IPS DF 19.7 (cell line): ENCODE measurements at regions not wholly inside any gene's neighbourhood (a gene's known extent, or its start where the extent isn't known, plus 50 kb on each side); places are given as distances from the start of the nearest gene placed in this dataset.

ENCODE experiments used
- DNase-seq: peaks from one replicate; pipeline ENCODE4 v3.0.0-alpha.2; 2013; ENCODE audit warnings: low read depth, low spot score

DNA sequence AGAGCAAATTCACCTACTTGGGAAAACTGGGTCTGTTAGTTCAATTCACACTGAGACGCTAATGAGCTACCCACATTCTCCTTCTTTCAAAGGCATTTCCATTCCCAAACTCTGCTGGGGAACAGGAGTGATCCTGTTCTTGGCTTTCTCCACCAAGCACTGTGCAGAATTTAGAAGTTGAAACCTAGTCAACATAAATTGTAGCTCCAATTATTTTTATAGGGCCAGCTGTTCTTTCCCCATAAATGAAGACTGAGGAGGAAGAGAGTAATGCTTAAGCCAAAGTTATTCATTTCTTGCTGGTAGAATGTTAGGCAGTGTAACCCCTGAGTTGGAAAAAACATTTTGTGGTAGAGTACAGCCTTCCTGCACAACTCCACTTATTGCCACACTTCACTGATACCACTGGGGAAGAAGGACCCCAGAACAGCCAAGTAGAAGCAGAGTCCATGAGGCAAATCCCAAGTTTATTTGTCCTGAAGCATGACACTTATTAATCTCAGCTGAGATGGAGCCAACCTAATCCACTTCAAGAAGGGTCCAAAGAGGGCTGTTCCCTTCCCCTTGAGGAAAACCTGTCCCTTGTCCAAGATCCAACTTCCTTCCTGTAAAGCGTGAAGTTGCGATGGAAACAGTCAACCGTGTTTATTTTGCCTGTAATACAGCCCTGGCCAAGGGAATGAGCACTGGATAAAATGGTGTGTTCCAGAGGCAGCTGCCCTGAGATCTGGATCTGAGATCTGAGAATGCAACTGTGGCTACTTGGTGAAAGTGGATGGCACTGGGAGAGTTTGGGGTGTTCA is 151.8 kb downstream of the TBX5 start:
- DNase-seq = no peak

- DNase-seq = no peak
Observed at GRCh38 chr12:114248527-114248926, 157.4 kb downstream of the TBX5 start.

DNA sequence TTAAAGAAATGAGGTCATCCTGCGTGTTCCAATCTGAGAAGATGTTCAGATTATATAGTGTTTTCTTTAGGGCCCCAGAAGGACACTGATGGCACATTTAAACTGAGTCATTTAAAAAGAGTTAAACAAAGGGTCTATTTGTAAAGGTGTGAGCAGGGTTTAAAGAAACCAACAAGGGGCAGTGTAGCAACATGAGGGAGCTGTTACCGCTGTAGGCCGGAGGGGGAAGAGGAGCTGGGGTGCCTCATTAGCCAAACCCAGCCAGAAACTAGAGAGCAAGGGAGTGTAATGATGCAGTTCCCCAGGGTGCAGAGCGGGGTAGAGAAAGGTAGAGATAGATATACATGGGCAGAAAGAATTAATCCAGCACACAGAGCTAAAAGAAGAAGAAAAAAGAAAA is 160.4 kb downstream of the TBX5 start:
- DNase-seq = peak; percentile 48

DNA sequence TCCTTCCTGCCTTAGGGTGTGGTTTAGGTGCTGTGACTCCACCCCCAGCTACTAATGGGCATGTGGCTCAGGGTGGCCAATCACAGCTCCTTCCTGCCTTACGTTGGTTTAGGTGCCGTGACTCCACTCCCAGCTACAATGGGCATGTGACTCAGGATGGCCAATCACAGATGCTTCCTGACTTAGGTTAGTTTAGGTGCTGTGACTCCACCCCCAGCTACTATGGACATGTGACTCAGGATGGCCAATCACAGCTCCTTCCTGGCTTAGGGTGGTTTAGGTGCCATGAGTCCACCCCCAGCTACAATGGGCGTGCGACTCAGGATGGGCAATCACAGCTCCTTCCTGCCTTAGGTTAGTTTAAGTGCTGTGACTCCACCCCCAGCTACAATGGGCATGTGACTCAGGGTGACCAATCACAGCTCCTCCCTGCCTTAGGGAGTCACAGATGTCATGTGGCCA is 163.9 kb downstream of the TBX5 start:
- DNase-seq = no peak

DNA sequence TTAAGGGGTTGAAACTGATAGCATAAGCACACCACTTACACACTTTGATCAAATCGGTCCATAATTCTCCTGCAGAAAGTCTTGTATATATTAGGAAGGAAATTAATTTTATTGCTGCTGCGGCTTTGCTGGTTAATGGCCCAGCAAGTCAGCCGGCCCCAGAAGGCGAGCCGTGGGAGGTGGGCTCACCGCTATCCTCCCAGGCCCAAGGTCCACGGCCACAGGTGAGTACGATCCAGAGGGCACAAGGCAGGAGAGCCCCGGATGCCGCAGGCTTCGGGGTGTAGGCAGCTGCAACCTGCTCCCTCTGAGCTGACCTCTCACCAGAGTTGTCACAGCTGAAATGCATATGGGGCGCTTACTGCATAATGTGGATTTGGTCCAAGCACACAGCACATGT is 165.7 kb downstream of the TBX5 start:
- no peak for DNase-seq

- DNase-seq = no peak
Observed at GRCh38 chr12:114238808-114239207, 167.1 kb downstream of the TBX5 start.

- DNase-seq = no peak
Observed at GRCh38 chr12:114237230-114237629, 168.7 kb downstream of the TBX5 start.

GRCh38 chr12:114232187-114232586 is 173.8 kb downstream of the TBX5 start:
- no peak for DNase-seq

DNA sequence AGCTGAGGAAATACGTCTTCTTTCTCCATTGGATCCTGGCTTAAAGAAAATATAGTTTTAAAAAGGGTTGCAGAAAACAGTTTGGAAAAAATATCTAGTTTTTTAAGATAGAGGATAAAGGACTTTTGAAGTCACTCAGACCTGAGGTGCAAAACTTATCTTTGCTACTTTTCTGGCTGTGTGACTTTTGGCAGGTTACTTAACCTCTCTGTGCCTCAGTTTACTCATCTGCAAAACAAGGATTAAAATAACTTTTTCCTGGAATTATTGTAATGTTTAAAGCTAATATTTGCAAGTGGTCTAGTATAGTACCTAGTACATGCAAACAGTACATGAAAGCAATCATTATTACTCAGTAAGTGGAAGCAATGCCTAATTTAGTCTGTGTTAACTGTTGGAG is 176.8 kb downstream of the TBX5 start:
- no peak for DNase-seq

DNA sequence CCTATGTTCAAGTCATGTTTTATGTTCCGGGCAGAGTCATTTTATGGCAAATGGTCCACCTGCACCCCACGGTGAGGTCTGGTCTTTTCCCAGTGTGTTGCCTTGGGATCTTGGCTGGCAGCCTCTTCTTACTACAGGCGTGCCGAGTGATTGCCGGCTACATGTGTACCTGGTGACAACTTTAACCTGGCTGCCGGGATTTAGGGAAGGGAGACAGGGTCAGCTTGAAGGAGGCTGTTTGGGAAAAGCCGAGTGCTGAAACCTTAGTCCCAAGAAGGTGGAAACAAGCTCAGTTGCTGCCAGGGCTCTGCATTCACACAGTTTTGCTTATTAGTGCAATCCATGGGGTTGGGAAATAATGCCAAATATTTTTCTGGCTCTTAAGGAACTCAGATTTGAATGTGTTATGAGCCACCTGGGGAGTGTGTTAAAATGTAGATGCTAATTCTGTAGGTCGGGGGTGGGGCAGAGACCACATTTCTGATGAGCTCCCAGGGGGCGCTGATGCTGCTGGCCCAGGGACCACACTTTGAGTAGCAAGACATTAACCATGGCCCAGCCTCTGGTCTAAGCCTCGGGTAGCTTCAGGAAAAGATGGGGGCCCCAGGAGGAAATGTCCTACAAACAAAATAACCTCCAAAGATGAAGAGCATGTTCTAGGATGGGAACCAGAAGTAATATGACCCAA is 179.6 kb downstream of the TBX5 start:
- no peak for DNase-seq

DNA sequence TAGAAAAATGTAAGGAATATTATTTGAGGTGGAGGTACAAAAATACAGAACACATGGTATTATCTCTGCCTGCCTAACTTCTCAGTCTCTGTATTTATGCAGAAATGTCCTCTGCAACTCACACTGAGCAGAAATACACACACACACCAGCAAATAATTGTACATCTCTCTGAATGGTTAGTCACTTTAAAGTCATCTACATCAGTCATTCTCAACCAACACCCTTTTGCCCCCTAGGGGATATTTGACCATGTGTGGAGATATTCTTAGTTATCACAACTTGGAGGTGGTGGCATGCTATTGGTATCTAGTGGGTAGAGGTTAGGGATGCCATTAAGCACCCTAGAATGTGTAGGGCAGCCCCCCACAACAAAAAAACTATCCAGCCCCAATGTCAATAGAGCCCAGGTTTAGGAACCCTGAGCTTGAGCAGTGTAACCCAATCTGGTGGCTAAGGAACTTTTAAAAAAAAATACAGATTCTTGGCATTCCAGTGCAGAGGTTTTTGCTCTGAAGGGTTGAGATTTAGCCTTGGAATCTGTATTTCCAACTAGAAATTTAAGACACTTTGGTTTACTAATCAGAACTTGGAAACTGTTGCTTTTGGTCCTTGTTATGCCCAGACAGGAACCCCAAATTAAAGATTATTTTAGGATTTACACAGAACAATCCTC is 183.8 kb downstream of the TBX5 start:
- DNase-seq = no peak

DNA sequence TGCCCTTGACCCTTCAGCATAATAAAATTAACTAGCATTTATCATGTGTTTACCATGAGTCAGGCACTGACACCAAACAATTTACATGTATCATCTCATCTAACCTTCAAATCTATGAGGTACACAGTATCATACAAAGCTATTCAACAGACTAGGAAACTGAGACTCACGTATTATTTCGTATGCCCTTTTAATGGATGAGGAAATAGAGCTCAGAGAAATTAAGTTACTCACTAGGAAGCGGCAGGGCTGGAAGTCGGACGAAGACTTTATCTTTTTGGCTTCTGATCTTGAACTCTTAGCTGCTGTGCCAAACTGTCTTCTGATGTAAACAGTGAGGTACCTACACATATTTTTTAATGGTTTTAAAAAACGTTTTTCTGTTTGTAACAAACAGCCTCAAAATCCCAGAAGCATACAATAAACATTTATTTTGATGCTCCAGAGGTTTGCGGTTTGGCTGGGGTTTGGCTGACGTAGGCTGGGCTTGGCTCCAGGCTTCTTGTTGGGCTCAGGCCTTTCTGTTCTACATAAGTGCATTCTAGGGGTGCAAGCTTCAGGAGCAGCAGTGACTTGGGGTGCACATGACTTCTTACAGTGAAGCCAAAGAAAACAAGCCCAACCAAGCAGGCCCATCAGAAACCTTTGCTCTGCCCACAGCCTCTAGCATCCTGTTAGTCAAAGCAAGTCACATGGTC is 184.7 kb downstream of the TBX5 start:
- no peak for DNase-seq

GRCh38 chr12:114220311-114220710 is 185.6 kb downstream of the TBX5 start:
- DNase-seq = no peak

DNA sequence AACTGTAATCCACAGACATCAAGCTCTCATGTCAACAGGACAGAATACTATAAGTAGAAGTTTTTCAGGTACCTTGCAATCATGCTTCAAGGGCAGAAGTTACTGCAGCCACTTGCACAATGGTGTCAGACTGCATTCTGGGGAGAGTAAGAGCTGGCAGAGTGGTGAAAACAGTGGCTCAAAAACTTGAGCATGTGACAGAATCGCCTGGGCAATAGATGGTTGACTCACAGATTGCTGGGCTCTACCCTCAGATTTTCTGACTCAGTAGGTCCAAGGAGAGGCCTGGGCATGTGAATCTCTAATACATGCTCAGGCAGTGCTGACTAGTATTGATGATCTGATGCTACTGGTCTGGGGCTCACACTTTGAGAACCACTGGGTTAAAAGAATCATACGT is 187.8 kb downstream of the TBX5 start:
- DNase-seq = no peak

- DNase-seq = no peak
Observed at GRCh38 chr12:114215746-114216145, 190.2 kb downstream of the TBX5 start.

DNA sequence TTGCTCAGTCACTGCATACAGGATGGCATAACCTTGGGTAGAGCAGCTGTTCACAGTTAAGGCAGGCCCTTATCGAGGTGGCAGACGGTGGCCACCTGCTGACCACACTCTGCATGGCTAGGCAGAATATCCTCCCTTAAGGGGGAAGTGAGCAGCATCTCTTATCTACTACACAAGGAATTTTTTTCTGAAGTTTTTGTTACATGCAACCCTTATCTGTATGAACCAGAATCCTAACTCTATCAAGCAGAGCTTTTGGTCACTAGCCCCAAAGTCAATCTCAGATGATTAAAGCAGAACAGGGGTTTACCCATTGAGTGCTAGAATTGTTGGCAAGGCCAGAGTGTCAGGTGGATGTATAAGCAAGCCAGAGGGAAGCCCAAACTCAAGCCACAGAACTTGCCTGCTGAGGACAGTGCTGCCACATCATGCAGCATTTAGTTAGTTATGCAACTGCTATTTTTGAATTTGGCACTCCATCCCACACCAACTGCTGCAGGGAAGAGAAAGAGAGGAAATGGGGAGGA is 192.8 kb downstream of the TBX5 start:
- no peak for DNase-seq

- no peak for DNase-seq
Observed at GRCh38 chr12:114209861-114210260, 196.1 kb downstream of the TBX5 start.

DNA sequence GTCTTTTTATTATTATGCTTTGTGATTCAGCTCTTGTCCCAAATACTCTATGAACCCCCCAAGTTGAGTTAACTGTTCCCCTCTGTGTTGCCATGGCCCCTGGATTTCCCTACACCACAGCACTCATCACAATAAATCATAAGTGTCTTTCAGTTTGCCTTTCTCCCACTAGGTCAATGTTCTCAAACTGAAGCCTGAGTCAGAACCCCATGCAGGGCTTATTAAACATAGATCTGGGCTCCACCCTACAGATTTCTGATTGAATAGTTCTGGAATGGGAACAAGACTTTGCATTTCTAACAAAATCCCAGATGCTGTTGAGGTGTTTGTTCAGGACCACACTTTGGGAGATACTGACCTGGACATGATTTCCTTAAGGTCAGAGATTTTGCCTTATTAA is 199.4 kb downstream of the TBX5 start:
- DNase-seq = no peak

- DNase-seq = no peak
Observed at GRCh38 chr12:114201794-114202193, 204.2 kb downstream of the TBX5 start.

DNA sequence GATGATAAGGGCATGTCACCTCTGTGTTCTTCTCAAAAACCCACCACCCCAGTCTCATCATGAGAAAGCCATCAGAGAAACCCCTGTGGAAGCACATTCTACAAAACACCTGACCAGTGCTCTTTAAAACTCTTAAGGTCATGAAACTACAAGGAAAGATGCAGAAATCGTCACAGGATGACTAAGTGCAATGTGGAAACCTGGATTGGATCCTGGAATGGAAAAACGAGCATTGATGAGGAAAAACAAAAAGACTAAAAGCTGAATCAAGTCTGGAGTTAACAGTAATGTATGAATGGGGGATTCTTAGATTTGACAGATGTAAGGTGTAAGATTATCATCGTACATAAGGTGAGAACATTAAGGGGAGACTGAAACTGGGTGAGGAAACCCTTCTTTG is 211.0 kb downstream of the TBX5 start:
- DNase-seq = no peak

GRCh38 chr12:114194066-114194465 is 211.9 kb downstream of the TBX5 start:
- no peak for DNase-seq

DNA sequence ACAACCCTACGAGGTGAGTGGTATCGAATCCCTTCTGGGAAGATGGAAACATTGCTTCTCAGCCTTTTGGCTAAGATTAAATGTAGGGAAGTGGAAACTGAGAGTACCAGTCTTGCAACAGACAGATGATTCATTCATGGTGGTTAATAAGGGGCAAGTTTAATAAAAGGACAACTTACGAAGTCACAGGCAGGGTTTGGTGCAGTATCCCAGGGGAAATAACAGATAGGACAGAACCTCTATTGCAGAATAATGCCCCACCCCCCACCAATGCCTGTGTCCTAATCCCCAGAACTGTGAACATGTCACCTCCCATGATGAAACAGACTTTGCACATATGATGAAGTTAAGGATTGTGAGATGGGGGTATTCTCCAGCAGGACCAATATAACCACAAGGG is 212.5 kb downstream of the TBX5 start:
- DNase-seq = no peak
